ENCODE measurements at regions not wholly inside any gene's neighbourhood (a gene's known extent, or its start where the extent isn't known, plus 50 kb on each side); places are given as distances from the start of the nearest gene placed in this dataset.
A peak's percentile ranks its signal among the peaks of the same experiment; 100 is the strongest.

DNA sequence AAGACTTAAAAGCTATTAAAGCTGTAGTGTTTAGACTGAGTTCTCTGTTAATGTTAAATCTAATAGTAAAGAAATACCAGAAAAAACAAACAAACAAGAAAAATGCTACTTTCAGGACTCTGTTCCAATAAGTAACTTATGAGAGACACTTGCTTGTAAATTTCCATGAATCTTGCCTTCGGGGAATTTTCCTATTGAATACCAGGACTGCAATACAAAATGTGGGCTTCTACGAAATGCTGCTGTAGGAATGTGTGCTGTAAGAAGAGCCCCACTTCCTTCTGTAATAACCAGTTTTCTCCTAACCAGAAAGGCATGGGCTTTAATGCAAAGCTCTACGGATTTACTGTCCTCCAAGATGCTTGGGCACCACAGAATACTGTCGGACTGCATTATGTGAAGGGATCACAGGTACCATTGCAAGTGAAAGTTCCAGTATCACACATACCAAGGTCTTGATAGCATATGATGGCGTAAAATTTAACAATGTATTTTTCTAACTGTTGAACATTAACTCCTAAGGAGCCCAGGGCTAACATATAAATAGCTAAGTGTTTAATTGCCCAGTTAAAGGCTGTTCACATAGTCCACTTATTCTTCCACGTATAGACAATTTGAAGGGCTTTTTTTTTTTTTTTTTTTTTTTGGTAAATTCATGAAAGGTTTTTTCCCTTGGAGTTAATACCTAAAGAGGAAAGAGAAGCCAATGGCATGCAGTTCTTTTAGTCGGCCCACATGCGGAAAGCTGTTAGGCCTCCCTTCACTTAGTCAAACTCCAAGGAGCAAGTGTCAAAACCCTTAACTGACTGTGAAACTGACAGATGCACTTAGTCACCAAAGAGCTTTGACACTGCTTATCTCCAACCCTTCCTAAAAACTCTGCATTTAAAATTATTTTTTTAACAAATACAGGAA, 564.0 kb upstream of the POU3F3 start:
- DNase-seq (ENCODE audit: low spot score): no peak
- FAIRE-seq: peak; percentile 60

DNA sequence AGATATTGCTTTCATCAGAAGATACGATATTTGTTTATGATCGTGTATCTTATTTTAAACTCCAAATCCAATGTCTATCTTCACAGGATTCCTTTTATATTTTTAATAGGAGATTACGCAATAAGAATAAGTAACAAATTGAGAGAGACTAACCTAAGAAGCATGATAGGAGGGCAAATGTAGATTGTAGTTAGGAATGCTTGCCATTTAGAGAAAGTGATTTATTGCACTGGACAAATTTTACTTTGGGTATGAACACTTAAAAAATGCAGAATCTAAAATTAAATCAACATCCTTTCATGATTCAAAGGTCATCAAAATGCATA, 563.4 kb upstream of the POU3F3 start:
- FAIRE-seq (no peak), DNase-seq (ENCODE audit: low spot score) (peak; percentile 38)

DNA sequence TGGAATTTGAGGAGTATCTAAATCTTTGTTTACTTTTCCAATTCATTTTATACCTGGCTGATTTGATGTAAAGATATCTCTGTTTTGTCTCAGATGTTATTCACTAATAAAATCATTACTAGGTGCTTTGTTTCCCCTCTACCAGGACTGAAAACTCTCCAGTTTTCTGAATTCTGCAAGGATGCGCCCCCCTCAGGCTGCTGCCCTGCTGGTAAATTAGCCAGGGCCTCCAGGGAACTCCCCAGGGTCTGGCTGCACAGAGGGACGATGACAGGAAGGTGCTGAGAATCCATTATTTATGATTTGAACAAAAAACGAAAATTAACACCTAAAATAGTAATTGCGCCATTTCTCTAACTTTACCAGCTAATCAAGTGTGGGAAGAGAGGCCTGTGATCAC, 541.2 kb upstream of the POU3F3 start:
- DNase-seq (ENCODE audit: low spot score) (no peak), FAIRE-seq (no peak)

DNA sequence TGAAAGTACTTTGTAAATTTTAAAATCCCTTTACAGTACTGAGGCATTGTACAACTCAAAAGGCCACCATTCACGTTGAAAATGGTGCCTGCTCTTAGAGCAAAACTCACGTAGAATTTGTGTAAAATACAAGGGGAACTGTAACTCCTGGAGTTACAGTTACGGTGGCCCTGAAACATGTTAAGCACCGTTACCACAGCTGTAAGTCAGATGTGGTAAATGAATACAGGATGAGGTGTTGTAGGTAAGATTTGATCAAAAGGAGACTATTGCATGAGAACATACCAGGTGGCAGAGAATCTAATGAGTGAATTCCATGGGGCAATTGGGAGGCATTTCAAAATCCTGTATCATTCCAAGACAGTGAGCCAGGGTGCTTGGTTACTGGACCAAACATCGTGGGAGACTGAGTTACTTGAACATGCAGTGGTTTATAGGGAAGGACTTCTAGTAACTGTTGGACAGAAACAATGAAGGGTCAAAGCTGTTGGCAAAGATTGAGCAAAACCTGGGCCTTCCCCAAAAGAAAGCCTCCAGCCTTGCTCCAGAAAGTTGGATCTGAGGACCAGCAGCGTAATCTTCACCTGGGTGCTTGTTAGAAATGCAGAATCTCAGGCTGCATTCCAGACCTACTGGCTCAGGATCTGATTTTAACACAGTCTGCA, 535.8 kb upstream of the POU3F3 start:
- FAIRE-seq: no peak
- no peak for DNase-seq (ENCODE audit: low spot score)

DNA sequence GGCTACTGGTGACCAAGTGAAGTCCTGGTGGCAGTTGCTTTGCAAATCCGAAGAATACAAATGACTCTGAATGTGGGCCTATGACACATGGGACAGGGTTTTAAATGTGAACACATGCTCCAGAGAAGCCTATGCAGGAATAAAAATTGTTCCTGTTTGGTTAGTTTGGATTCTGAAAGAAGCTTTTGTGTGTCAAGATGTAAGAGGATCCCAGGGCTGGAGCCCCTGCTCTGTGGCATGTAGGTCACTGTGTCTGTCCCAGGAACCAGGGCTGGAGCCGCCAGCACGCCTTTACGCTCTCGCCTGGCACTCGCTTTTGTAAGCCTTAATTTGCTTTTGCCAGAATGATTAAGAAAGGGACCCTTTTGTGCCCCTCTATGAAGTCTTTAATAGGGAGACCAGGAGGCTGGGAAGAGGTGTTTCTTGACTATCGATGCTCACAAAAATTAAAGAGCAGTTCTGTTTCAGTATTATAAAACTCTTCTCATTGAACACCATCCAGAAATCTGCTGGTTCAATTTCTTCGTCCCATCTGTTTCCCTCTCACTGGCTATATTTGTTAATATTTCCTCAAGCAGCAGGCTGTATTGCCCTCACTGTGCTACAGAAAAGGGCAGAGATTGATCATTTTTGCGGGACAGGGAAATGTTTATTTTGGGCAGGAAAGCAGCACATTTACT, 532.7 kb upstream of the POU3F3 start:
- FAIRE-seq (no peak), DNase-seq (ENCODE audit: low spot score) (no peak)

DNA sequence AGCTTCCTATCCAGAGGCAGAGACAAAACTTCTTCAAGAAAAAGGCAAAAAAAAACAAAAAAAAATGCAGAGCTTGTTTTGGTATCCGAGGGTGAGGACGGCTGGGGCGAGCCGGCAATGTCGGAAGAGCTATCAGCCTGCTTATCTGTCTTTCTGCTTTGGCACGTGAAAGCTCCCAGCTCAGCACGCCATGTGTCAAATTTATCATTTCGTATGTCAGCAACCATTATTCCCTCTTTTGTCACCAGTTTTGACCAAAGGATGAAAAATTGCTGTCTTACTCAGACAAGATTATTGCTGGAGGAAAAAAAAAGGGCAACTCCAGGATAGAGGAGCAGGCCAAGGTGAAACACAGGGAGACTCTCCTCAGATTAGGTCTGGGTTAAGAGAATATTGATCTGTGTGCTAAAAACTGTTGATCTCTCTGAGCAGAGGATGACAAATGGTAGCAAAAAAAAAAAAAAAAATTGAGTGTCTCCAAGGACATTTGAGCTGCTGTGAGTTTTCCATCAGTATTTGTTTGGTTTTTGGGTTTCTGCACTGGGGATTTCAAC, 532.0 kb upstream of the POU3F3 start:
- FAIRE-seq: no peak
- DNase-seq (ENCODE audit: low spot score): no peak

DNA sequence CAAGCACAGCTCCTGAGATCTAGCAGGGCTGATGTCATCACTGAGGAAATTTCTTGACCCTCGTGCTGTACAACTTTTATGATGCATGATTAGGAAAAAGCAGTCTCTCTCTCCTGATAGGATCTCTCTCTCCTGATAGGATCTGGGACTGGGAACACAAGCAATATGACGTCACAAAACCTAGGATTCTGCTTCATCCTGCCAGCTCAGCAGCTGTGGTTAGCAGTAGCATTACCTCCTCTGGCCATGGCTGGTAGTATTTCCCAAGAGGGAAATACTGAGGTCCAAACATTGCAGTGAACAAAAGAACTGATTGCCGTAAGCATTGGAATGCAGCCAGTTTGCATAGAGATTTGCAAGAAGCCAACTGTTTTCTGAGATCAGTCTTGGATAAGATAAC, 521.2 kb upstream of the POU3F3 start:
- no peak for DNase-seq (ENCODE audit: low spot score)

DNA sequence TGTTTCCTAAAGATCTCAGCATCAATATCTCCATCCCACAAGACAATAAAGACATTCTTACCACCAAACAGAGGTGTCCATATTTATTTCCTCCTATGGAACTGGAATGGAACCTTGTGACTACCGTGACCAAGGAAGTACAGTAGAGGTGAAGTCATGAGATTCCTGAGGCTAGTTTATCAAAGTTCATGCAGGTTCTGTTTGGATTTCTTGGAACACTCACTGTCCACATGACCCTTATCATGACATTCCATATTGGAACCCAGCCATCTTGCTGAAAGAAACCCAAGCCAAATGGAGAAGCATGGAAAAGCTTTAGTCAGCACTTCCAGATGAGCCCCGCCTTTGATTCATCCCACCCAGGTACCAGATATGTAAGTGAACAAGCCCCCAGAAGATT, 516.0 kb upstream of the POU3F3 start:
- FAIRE-seq (no peak), DNase-seq (ENCODE audit: low spot score) (no peak)

More for the DNA sequence above, 521.2 kb upstream of the POU3F3 start:
- FAIRE-seq: no peak

DNA sequence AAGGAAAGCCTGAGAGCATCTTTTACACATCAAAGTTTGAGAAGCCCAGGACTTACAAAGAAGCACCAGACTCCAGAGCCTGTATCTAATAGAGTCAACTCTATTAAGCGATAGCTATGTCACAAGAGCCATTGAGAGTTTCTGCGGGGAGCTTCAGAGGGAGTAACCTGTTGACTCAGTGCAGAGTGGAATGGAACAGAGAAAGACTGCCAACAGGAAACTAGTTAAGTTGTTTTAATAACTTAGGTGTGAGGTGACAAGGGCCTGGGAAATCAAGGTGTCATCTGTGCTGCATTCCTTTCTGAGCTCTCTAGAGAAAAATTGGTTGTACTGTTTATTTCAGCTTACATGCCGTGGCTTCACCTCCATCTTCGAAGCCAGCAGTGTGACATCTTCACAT, 513.8 kb upstream of the POU3F3 start:
- DNase-seq (ENCODE audit: low spot score) (no peak), FAIRE-seq (no peak)

DNA sequence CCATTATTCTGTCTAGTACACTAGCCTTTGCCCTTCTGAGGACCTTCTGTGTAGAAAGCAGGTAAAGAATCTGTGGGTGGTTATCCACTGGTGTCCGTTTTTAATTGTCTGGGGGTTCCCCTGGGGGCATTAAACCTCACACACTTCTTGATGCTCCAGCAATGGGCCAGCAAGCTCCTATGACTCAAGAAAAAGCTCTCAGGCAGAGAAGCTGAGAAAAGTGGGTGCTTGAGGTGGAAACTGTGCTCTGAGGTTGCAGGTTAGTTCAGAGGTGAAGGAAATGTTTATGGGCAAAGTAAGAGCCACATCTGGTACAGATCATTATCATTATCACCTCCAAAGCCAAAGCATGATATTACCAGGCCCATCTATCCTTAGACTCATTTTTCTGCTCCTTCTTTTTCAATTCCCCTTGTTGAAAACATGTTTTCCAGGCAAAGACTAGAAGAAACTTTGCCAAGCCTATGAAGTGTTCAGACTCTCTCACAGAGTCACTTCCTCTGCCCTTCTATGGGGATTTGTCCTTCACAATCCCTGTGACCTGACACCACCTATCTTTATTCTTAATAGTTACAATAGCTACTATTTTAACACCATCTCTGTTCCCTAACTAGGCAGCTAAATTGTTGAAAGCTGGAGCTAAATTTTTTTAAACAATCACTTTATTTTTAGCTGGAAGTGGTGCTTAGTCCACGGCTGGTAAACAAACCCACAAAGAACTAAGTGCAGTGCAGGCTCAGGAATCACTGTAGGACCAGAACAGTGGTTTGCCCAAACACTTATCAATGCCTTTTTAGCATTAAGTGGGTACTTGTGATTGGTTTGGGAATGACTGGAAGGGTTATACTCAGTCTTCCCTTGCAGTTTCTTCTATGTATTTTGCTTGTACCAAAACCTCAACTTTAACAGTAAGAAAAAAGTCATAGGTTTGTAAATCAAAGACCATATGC, 512.8 kb upstream of the POU3F3 start:
- no peak for FAIRE-seq
- DNase-seq (ENCODE audit: low spot score): no peak

DNA sequence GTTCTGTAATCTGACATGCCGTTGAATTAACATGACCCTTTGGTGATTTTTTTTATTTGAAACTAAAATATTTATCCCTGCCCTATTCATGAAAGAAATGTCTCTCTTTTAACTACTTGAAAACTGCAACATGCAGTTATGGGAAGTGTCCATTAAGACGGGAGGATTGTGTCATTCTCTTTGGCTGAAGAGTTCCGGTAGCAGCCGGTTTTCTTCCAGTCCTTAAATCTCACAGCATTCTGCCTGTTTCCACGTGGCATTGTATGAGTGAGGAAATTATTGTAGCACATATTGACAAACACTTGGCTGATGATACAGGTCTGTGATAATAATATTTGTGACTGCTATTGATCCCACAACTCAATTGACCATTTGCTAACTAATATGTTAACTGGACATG, 509.6 kb upstream of the POU3F3 start:
- FAIRE-seq (no peak), DNase-seq (ENCODE audit: low spot score) (no peak)

DNA sequence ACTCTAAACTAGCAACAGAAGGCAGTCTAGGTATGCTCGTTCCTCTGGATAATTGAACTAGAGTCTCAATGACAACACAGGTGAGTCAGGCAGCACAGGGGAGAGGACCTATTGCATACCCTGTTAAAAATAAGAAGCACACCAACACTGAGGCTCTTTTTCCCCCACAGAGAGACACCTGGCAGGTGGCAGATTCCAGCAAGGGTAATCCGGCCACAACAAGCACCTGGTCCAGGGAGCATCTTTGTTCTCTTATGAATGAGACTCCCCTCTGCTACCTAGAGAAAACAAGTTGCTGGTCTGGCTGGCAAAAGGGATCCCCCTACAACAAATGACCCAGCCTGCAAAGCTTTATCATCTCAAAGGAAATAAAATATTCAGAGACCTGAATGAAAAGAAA, 508.9 kb upstream of the POU3F3 start:
- no peak for FAIRE-seq
- DNase-seq (ENCODE audit: low spot score): no peak

DNA sequence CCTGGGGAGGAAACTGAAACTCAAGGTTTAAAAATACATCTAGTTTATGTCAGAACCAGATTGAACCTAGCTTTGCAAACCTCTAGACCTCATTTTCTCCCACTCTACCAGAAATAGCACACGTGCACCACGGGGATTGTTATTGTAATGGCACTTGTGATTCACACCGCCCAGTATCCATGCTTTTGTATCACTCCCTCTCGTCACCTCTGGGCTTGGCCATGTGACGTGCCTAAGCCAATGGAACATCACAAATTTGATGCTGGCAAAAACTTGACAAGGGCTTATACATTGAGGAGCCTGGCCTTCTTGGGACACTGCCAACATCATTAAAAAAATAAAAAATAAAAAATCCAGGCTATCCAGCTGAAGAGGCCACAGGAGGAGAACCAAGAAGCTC, 495.8 kb upstream of the POU3F3 start:
- no peak for FAIRE-seq
- DNase-seq (ENCODE audit: low spot score): no peak

DNA sequence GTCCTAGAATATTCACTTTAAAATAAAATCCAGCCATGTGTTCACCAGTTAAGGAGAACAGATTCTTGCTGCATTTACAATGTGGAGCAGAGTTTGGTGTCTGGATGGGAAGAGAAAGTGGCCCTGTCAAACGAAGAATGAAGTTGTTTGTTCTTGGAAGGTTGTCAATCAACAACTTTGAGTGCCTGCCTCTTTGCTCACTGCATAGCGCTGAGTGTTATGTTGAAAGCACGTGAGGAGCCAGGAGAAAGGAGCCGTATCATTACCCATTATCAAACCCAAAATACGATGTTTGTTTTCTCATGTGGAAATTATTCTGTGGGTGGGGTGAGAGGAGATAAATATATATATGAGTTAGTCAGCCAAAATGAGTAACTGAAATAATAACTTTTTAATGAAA, 492.5 kb upstream of the POU3F3 start:
- no peak for FAIRE-seq
- DNase-seq (ENCODE audit: low spot score): no peak

DNA sequence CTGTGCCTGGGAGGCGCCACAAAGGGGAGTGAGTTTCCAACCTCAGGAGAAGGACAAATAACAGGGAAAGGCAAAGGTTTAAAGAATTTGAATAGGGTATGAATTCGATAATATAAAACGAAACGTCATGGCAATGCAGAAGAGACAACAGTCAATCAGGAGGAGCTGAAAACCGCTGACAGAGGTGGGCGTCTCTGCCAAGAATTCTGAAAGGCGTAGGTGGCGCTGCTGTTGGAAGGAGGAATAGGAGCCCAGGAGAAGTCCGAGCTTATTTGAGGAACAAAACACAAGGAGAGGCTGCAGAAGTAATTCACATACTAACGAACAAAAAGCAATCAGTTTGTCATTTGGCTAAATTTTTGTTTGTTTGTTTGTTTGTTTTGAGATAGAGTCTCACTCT, 485.8 kb upstream of the POU3F3 start:
- DNase-seq (ENCODE audit: low spot score) (no peak), FAIRE-seq (no peak)

DNA sequence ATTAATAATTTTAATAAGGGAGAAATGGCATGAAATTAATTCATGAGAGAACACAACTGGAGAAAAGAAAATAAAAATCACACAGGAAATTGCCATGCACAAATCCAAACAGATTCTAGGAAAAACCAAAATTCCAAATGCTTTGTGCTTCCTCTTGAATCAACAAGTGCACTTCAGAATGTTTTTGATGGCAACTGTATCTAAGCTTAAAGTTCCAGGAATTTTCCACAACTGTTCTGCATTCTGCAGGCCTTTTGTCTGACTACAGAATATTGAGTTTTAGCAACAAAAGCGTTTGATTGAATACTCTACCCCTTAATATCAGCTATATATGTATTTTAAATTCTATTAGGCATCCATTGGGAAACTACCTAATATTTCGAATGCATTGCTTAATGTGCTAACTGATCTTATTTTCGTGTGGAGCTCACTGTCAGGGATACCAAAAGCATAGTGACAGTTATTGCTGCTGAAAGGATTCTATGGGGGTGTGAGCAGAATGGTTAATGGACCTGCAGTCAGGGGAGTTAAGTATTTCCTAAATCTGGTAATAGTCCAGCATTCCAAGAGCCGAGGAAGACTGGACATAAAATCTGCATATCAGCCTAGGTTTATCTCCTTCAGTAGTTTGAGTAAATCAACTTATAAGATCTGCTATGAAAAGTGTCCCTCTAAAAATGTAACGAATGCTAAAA, 482.7 kb upstream of the POU3F3 start:
- DNase-seq (ENCODE audit: low spot score): no peak
- FAIRE-seq: no peak

DNA sequence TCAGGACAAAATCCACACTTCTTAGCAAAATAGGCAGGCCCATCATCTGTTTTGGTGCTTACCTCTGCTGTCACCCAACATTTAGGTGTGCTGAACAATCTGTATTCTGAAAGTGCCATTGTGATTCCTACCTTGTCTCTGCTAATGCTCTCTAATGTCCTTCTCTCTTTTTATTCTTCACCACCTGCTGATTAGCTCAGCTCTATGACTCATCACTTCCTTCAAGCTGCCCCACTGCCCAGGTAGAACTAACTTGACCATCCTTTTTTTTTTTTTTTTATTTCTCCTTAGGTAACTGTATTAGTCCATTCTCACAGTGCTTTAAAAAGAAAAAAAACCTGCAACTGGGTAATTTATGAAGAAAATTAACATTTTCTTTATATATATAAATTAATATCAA, 478.7 kb upstream of the POU3F3 start:
- no peak for FAIRE-seq
- no peak for DNase-seq (ENCODE audit: low spot score)

DNA sequence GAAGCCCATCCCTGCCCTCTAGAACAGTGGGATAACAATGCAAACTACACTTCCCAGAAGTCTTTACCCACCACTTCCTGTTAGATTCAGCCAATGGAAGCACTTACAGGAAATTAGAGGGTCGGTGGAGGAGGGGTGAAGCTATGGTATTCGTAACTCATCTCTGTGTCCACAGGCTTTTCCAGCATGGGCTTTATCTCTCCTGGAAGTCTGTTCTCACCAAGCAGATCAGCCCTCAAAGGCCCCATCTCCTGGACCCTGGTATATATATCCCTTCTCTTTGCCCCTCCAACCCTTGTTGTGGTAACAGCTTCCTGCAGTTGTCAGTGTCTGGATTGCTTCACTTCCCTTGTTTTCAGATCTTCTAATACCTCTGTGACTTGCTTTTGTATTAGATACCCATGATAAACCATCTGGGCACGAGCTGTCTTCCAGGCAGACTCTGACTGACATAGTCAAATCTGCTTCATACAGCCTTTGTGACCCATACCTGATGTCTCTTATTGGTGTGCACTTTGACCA, 475.0 kb upstream of the POU3F3 start:
- peak; percentile 24 for DNase-seq (ENCODE audit: low spot score)

DNA sequence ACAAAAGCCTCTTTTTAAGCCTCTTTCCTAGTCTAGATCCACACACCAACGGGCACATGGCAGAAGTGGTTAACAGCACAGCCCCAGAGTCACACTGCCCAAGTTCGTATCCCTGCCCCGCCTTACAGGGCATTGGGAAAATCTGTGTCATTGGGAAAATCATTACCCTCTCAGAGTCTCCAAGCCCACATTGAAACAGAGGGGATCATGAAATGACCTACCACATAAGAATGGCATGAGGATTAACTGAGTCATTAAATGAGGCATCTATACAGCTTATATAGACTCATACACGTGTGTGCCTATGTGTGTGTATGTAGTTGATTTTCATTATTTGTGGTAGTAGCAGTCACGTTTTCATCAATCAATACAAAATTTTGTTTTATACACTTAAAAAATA, 469.0 kb upstream of the POU3F3 start:
- FAIRE-seq (no peak), DNase-seq (ENCODE audit: low spot score) (no peak)

More for the DNA sequence above, 475.0 kb upstream of the POU3F3 start:
- FAIRE-seq: no peak

DNA sequence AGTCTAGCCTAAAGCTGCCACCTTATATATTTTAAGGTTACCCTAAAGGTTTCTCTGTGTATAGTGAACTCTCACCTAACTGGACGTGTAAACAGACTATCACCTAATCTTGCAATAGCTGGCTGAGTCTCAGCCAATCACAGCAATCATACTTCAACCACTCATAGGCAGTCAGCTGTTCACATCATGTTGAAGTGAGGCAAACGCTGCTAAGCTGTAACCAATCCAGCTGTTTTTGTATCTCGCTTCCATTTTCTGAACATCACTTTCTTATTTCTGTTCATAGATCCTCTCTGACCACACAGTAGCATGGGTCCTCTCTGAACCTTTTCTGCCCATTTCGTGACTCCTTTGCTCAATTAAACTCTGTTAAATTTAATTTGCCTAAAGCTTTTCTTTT, 468.2 kb upstream of the POU3F3 start:
- no peak for FAIRE-seq
- DNase-seq (ENCODE audit: low spot score): no peak
